GM18505 (cell line): ENCODE measurements at regions not wholly inside any gene's neighbourhood (a gene's known extent, or its start where the extent isn't known, plus 50 kb on each side); places are given as distances from the start of the nearest gene placed in this dataset.
A peak's percentile ranks its signal among the peaks of the same experiment; 100 is the strongest.

Experiments used
- ATAC-seq: cut with Tn5 transposase; IDR thresholded peaks from one replicate; pipeline ENCODE4 v1.9.1; 2021; ENCODE audit not compliant: unreplicated experiment
- POLR2A ChIP-seq: IDR thresholded peaks from 4 replicates; pipeline ENCODE4 v1.6.1; 2011; ENCODE audit warnings: borderline replicate concordance; ENCODE audit not compliant: insufficient read depth, insufficient read length; ENCODE audit errors: extremely low read depth

GRCh38 chr4:33512397-33512796, 2731.9 kb downstream of the ARAP2 start:
- ATAC-seq = peak; percentile 71
- TF ChIP-seq POLR2A = no peak

DNA sequence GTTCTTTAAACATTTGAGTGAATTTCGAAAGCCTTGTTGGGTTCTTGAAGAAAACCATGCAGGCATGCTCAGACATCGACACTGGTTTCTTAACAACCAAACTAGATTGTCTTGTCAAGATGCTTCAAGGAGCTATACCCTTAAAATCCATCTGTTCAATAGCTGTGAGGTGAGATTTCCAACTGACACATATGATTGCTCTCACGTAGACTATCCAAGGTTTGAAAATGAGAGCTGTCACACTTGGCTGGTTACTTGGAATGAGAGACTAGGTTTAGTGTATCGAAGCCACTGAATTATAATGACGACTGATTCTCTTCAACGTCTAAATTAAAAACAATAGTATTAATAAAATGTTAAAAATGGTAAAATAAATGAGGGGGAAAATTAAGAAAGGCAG, 2725.5 kb downstream of the ARAP2 start:
- ATAC-seq = no peak
- no peak for TF ChIP-seq POLR2A

- TF ChIP-seq POLR2A = no peak
- ATAC-seq = no peak
Observed at GRCh38 chr4:33532821-33533220, 2711.5 kb downstream of the ARAP2 start.

GRCh38 chr4:33536898-33537297, 2707.4 kb downstream of the ARAP2 start:
- ATAC-seq = no peak
- TF ChIP-seq POLR2A = no peak

GRCh38 chr4:33537527-33537926, 2706.8 kb downstream of the ARAP2 start:
- ATAC-seq = no peak
- TF ChIP-seq POLR2A = no peak

DNA sequence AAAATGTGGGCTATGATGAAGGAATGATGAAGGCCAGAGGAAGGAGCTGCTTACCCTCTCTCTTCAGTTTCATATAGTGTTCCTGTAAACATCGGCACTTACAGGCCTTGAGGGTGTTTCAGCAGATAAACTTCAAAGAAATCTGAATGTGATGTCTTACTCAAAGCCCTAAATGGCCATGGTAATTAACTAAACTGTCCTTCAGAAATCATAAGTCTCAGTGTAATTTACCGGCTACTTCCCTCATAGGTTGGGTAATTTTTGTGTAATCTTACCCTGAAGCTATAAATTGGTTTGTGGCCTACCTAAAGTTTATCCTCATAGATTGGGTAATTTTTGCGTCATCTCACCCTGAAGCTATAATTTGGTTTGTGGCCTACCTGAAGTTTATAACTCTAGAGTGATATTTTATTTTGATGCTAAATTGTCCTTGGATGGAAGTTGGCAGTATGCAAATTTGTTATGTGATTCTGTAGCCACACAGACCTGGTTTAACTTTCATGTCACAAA, 2700.3 kb downstream of the ARAP2 start:
- ATAC-seq = no peak
- TF ChIP-seq POLR2A = no peak

DNA sequence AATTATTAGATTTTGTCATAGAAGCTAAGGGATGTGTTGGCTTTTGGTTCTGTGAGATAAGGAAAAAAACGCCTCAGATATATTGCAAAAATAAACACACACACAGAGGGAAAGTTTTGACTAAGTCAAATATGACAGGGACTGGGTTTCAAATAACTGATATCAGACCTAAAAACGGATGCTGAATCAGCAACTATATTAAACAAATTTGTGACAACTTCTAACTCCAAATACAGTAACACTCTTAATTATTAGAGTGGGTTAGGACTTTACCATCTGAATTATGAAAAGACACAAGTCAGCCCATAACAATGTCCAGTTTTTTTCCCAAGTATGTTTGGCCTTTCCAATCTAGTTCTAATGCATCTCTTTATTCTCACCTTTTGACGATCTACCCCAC, 2693.1 kb downstream of the ARAP2 start:
- ATAC-seq = no peak
- TF ChIP-seq POLR2A = no peak

DNA sequence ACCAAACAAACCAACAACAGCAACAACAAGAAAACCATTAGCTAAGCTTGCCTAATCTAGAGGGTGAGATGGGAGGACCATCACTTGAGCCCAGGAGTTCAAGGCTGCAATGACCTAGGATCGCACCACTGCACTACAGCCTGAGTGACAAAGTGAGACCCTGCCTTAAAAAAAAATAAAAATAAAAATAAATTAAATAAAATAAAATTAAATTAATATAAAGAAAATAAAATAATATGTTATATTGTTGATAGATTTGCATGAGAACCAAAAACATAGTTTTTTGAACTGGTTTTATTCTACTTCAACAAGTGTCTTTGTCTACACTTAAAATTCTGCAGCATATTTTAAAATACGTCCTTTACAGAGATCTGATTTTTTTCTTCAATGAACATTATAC, 2683.1 kb downstream of the ARAP2 start:
- ATAC-seq = no peak
- TF ChIP-seq POLR2A = no peak

- no peak for ATAC-seq
- TF ChIP-seq POLR2A = no peak
Observed at GRCh38 chr4:33566649-33567048, 2677.7 kb downstream of the ARAP2 start.

DNA sequence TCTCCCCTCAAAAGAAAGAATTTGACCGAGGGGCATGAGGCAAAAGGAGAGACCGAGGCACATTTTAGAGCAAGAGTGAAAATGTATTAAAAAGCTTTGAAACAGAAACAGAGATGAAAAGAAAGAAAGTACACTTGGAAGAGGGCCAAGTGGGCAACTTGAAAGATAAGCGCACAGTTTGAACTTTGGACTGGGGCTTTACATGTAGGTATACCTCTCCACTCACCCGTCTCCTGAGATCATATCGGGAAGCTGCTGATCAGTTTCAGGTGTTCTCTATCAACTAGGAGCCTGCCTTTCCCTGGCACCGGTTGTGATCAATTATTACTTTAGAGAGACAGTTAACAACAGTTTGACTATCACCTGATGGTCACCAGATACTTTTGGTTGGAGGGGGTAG, 2666.5 kb downstream of the ARAP2 start:
- TF ChIP-seq POLR2A = no peak
- no peak for ATAC-seq

GRCh38 chr4:33579951-33580350, 2664.4 kb downstream of the ARAP2 start:
- no peak for TF ChIP-seq POLR2A
- no peak for ATAC-seq

- no peak for TF ChIP-seq POLR2A
- no peak for ATAC-seq
Observed at GRCh38 chr4:33592701-33593100, 2651.6 kb downstream of the ARAP2 start.

DNA sequence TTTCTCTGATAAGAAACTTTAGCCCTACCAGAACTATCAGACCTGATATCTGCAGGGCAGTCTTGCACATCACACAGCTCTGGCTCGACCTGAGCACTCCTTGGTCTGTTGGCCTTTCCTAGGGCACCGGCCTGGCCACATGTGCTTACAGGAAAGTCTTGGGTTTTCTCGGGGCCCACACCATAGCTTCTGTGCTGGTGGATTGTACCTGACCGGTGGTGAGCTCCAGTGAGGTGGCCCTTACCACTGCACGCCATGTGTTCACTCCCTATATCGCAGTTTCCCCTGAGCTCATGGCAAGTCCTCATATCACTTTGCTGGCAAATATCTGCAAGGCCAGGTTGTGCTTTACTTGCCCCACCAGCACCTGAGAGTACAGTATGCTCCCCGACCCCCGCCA, 2637.4 kb downstream of the ARAP2 start:
- TF ChIP-seq POLR2A = no peak
- ATAC-seq = no peak

GRCh38 chr4:33616121-33616520, 2628.2 kb downstream of the ARAP2 start:
- no peak for ATAC-seq

DNA sequence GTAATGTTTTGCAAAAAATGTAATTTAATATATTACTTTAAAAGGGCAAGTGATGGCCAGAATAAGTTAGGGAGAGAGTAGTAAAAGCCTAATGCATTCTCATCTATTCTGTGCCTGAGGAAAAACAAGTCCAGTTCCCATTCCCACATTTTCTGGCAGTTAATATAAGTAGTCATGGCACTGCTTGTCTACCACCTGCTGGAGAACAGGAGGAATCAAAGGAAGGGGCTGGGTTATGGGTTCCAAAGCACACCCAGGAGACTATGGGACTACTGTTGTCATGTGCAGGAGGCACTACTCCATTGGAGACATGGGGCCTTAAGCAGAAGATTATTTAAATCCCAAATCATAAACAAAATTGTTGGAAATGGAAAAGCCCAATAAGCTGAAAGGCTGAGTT, 2618.6 kb downstream of the ARAP2 start:
- ATAC-seq = no peak
- no peak for TF ChIP-seq POLR2A

More at GRCh38 chr4:33616121-33616520, 2628.2 kb downstream of the ARAP2 start:
- TF ChIP-seq POLR2A = no peak
